ENCODE measurements at regions not wholly inside any gene's neighbourhood (a gene's known extent, or its start where the extent isn't known, plus 50 kb on each side); places are given as distances from the start of the nearest gene placed in this dataset.

DNA sequence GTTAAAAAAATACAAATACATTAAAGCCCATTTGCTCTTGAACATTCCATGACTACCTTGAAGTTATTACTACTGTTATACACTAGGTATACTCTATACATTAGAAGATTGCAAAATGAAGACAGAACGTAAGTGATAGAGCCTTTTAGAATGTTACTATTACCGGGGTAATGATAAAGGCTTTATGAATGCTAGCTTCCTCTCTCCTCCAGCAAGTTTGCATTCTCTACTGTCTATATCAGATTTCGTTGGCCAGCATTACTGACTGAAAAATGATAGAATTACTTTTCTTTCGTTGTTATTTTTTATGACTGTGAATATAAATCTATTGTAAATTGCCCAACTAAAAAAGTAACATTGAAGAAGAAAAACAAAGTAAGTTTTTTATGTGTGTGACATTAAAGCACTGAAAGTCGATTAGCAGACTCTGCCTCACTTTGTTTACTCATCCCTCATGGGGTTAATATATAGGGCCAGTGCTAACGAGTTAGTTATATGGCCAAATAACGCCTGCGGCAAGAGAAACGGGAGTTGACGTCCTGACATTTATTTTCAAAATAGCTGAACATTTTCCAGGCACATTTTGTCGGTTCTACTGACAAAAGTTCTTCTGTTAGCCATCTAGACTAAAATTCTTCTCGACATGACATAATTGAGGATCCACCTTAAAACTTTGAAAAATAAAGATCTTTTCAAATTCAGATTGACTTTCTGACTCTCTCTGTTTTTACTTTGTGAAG is 163.8 kb upstream of the KITLG start:
- DNase-seq (no peak), ATAC-seq (no peak)
- intact Hi-C loops (cut with DNase I; ENCODE audit: low total_unique reads) (no loop called here), in situ Hi-C loops (cut with MboI; ENCODE audit: low sequenced_read_pairs in 4 of 4) (no loop called here)
- Histone ChIP-seq H3K36me3 (no peaks in the 10 kb centered on the region), H3K4me1 (no peaks in the 10 kb centered on the region), H3K27me3 (no peaks in the 10 kb centered on the region), H3K4me3 (no peak overlapping the region), H3K9me3 (no peaks in the 10 kb centered on the region), H3K27ac (no peak overlapping the region)
- TF ChIP-seq CTCF (IDR thresholded peaks at IDR 0.05 in 4 of 5, conservative IDR thresholded peaks at IDR 0.05 in 1 of 5) (no peak), POLR2A (IDR thresholded peaks at IDR 0.05) (no peak)

DNA sequence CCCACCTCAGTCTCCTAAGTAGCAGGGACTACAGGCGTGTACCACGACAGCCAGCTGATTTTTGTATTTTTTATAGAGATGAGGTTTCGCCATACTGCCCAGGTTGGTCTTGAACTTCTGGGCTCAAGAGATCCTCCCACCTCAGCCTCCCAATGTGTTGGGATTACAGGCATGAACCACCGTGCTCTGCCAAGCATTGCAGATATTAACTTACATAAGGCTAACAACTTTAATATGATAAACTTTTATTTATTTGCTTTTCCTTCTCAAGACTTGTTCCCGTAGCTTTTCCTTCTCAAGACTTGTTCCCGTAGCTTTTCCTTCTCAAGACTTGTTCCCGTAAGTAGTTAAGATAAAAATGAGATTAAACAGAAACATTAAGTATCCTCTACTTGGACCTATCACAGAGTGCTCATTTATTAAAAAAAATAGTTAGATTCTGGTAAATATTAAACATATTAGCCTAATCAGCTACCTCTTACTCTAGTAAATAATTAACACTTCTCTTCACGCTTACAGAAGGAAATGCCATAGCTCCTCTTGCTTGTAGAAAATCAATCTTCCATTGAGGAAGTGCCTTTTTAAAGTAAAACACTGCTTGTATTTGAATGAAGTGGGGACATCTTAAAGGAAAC is 157.7 kb upstream of the KITLG start:
- intact Hi-C loops (cut with DNase I; ENCODE audit: low total_unique reads) (no loop called here), in situ Hi-C loops (cut with MboI; ENCODE audit: low sequenced_read_pairs in 4 of 4) (no loop called here)
- ATAC-seq (no peak), DNase-seq (no peak)
- no peaks in the 10 kb centered on the region for H3K36me3 ChIP-seq
- H3K4me3 ChIP-seq = no peak overlapping the region
- H3K9me3 ChIP-seq = no peaks in the 10 kb centered on the region
- no peaks in the 10 kb centered on the region for H3K4me1 ChIP-seq
- H3K27me3 ChIP-seq = no peaks in the 10 kb centered on the region
- TF ChIP-seq CTCF (IDR thresholded peaks at IDR 0.05 in 4 of 5, conservative IDR thresholded peaks at IDR 0.05 in 1 of 5) (no peak), POLR2A (IDR thresholded peaks at IDR 0.05) (no peak)
- no peak overlapping the region for H3K27ac ChIP-seq

GRCh38 chr12:88736031-88736430 is 155.8 kb upstream of the KITLG start:
- no peak for ATAC-seq
- no peak overlapping the region for H3K4me3 ChIP-seq

DNA sequence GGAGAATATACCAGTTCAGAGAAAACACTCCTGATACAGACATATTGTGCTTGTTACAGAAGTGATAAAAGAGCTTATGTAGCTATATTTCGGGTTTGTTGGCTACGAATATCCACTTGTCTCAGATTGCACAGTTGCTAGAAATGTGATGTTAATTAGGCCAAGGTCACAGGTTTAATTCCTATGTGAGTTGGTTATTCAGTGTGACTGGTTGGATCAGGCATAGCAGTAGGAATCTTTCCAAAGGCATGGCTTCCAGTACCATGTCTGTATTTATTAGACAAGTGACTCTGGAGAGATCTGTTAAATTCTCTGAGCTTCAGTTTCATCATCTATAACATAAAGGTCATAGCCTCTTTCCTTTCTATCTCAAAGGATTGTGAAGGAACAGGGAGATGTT is 152.7 kb upstream of the KITLG start:
- Histone ChIP-seq H3K27ac (no peak overlapping the region), H3K36me3 (no peaks in the 10 kb centered on the region), H3K4me3 (no peak overlapping the region), H3K27me3 (no peaks in the 10 kb centered on the region), H3K9me3 (no peaks in the 10 kb centered on the region), H3K4me1 (no peaks in the 10 kb centered on the region)
- DNase-seq = no peak
- in situ Hi-C loops (cut with MboI; ENCODE audit: low sequenced_read_pairs in 4 of 4) = no loop called here
- intact Hi-C loops (cut with DNase I; ENCODE audit: low total_unique reads) = no loop called here
- no peak for ATAC-seq
- no peak for TF ChIP-seq POLR2A (IDR thresholded peaks at IDR 0.05)
- no peak for TF ChIP-seq CTCF (IDR thresholded peaks at IDR 0.05 in 4 of 5, conservative IDR thresholded peaks at IDR 0.05 in 1 of 5)

More at GRCh38 chr12:88736031-88736430, 155.8 kb upstream of the KITLG start:
- TF ChIP-seq CTCF (IDR thresholded peaks at IDR 0.05 in 4 of 5, conservative IDR thresholded peaks at IDR 0.05 in 1 of 5) (no peak), POLR2A (IDR thresholded peaks at IDR 0.05) (no peak)
- no peak for DNase-seq
- H3K36me3 ChIP-seq = no peaks in the 10 kb centered on the region
- no peaks in the 10 kb centered on the region for H3K9me3 ChIP-seq
- in situ Hi-C loops (cut with MboI; ENCODE audit: low sequenced_read_pairs in 4 of 4) (no loop called here), intact Hi-C loops (cut with DNase I; ENCODE audit: low total_unique reads) (no loop called here)
- no peak overlapping the region for H3K27ac ChIP-seq
- H3K27me3 ChIP-seq = no peaks in the 10 kb centered on the region
- H3K4me1 ChIP-seq = no peaks in the 10 kb centered on the region
